GM19372 (cell line): ENCODE measurements at regions not wholly inside any gene's neighbourhood (a gene's known extent, or its start where the extent isn't known, plus 50 kb on each side); places are given as distances from the start of the nearest gene placed in this dataset.

Experiments used
- ATAC-seq: cut with Tn5 transposase; IDR thresholded peaks from one replicate; pipeline ENCODE4 v1.9.1; 2021; ENCODE audit warnings: mild to moderate bottlenecking, low read depth, moderate library complexity; ENCODE audit not compliant: unreplicated experiment

GRCh38 chr9:26205261-26205660, 527.0 kb upstream of the TUSC1 start:
- ATAC-seq, result no peak

DNA sequence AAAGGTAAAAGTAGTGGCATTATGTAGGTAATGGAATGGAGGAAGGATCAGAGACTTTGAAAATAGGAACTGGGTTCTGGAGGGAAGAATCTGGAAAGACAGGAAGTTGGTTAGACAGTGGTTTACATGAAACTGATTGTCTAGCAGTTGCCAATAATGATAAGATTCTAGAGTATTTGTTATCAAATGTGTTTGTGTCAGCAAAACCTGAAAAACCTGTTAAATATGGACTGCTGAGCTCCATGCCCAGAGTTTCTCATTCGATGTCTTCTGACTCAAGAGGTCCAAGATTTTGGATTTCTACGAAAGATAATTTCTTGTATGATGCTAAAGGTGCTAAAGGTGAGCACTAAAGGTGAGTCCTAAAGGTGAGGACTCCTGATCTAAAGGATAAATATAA, 515.0 kb upstream of the TUSC1 start:
- no peak for ATAC-seq

DNA sequence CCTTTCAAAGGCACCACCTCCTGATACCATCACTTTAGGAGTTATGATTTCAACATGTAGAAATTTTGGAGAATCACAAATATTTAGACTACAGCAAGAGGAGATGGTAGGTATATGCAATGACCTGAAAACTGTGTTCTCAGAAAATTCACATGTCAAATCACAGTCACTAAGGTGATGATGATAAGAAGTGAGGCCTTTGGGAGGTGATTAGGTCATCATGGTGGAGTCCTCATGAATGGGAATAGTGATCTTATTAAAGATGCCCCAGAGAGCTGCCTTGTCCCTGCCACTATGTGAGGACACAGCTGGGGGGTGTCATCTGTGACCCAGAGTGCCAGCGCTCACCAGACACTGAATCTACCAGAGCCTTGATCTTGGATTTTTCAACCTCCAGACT, 513.5 kb upstream of the TUSC1 start:
- no peak for ATAC-seq

GRCh38 chr9:26181836-26182235, 503.6 kb upstream of the TUSC1 start:
- ATAC-seq, result no peak

DNA sequence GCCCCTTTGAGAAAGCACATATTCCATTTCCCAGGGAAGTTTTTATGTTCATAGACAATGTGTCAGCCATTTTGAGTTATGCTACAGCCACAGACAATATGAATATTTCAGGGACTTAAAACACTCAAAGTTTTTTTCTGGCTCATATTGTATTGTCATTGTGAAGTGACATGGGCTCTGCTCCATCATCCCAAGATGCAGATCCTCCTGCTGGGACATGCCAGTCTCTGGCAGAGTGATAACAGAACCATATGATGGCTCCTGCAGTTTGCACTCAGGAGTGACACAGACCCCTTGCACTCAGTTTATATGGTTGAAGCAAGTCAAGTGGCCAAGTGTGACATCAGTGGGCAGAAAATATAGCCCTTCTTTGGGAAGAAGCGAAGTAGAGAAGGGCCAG, 498.4 kb upstream of the TUSC1 start:
- ATAC-seq, result no peak

DNA sequence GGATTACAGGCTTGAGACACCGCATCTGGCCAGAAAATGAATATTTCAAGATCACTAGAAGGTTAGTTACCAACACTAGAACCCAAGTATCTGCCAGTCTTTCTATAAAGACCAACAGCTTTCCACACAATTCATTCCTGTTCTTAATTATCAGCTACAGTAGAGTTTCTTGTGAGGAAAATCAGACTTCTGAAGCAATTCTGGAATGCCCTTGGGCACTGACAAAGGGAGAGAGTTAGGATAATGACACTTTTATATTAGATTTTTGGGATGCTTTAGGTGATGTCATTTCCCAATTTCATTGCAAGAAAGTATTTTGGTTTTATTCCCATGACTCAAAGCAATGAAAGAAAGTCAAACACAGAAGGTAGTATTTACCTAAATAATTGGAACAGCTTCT, 497.0 kb upstream of the TUSC1 start:
- no peak for ATAC-seq

DNA sequence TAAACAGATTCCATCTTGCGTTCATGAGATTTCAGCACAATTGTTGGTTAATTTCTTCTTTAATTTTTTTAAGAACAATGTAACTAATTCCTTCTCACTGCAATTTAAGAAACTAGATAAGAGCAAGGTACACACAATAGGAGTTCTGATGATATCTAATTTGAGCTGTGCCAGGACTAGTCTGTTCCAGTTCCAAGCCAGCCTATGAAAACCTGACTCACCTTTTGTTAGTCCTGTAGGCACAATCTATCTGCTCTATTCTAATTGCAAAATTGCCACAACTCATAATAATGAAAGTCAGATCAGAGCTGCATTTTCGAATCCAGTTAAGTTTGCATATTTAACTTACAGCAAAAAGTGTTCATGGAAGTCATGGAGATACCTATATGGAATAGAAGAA, 494.1 kb upstream of the TUSC1 start:
- ATAC-seq, result no peak

DNA sequence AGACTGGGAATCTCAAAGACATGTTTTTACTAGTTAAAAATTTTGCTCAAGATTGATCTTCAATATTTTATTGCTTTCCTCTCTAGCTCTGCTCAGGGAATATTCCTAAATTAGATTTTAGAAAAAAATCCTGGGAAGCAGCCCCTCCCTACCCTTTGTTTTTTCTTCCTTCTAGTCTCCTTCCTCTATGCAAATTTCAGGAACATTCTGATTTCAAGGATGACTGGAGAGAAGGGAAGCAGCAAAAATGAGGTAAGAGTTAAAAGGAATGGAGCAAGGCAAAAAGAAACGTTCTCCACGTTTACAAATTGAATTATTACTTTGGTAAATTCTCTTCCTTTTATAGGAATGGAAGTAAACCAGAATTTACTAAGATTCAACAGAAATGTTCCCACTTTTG, 493.4 kb upstream of the TUSC1 start:
- no peak for ATAC-seq

DNA sequence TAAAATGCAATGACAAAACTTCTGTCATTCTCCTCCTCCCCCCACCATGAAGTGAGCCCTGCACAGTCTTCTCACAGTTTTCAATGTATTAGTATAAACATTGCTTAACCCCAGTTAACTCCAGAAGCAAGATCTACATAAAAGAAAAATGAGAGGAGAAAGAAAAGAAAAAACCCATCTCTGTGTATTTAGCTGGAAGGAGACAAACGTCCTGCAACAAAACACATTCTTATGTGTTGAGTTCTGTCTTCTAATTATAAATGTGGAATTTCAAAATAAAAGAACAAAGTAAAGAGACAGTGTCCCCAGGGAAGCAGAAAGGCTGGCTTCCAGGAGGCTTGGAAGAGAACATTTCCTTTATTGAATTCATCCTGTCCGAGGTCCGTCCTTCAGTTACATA, 491.9 kb upstream of the TUSC1 start:
- no peak for ATAC-seq

DNA sequence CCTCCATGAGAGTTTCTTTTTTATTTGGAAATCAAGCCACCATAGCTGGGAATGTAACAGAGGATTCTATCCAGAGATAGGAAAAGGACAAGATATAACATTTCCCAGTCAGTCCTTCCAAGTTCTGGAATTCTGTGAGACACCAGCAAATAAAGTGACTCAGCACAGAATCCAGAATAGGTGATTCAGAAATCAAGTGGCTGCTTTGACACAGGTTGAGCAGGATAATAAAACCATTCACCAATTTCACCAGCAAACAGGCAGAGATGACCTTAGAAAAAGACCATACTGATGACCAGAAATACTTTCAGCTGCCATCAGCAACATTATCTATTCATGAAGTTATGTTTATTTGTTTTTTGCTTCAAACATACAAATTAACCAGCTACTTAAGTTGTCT, 491.5 kb upstream of the TUSC1 start:
- no peak for ATAC-seq

DNA sequence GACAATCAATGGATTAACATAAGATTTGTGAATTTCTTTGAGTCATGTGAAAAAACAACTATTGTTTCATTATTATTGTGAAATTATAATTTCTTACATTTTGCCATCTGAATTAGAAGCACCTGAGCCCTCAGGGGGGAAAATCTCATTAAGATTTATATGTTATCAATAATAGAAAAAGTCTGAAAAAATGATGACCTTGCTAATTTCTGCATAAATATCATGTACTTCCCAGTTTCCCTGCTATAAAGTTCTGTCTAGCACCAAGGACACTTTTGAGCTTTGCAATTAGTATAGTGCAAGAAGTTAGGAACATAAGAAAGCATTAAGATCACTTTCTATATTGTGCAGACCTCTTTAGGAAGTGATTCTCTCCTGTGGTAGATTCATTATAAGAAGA, 488.3 kb upstream of the TUSC1 start:
- no peak for ATAC-seq

DNA sequence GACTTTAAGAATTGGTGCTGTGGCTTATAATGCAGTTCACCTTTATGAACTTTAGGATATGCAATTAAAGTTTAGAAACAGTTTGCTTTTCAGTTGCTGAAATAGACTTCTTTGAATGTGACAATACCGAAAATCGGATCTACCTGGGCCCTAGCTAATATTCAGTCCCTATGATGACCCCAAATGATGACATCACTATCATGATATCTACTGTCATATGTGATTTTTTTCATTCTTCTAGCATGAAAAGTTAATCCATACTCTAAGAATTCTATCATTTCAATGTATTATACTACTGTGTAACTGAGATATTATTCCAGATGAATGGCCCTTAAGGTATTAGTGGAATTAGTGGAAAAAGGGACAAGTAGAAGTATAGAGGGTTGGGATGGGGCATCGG, 487.2 kb upstream of the TUSC1 start:
- no peak for ATAC-seq

GRCh38 chr9:26163931-26164330, 485.7 kb upstream of the TUSC1 start:
- ATAC-seq, result no peak

DNA sequence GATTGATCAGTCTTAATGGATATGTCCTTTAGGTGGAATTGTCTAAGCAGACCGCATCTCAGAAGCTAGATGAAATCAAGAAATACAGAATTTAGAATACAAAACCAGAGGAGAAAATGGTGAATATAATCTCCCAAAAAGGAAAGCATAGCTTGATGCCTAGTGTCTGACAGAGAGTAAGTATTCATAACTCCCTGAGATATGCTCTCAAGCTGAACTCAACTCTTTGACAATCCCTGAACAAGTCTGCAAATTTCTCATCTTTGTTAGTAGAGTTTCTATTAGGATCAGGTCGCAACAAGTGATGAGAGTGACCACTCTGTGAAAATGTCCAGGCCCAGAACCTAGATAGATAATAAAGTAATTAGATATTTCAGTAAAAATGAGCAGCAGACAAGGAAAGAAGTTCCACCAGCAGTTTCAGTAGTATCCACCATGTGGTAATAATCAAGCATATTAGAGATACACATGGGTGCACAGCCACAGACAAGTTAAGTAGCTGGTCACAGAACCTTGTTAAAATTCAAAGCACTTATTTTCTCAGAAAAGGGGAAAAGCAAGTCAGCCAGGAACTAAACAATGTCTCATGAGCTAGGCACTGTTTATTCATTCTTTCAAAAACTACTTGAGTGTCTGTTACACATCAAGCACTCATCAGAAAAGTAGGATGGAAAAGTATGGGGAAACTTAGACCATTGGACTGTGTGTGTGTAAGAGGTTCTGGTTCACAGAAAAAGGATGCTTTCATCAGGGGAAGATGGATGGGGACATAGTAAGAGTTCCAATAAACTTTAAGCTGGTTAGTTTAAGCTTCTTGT, 481.5 kb upstream of the TUSC1 start:
- ATAC-seq, result no peak

GRCh38 chr9:26158631-26159150, 480.4 kb upstream of the TUSC1 start:
- ATAC-seq, result no peak

GRCh38 chr9:26157411-26157810, 479.2 kb upstream of the TUSC1 start:
- no peak for ATAC-seq

DNA sequence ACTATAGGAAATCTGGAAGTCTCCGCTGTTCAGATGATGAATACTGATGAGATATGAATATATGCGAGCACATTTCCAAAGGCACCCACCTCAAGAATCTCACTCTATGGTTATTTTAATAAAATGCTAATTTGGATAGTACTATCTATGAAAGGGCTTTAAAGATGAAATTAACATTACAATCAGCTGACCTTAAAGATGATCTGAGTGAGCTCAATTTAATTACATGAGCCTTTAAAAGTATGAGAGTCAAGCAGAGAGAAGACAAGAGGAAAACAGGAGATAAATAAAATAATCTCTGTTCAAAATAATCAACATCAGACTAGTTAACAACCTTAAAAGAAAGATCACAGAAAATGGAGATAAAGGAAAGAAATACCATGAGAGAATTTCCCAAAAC, 474.1 kb upstream of the TUSC1 start:
- no peak for ATAC-seq

GRCh38 chr9:26148128-26148527, 469.9 kb upstream of the TUSC1 start:
- no peak for ATAC-seq

- no peak for ATAC-seq
Measured at GRCh38 chr9:26145938-26146337, 467.7 kb upstream of the TUSC1 start.

DNA sequence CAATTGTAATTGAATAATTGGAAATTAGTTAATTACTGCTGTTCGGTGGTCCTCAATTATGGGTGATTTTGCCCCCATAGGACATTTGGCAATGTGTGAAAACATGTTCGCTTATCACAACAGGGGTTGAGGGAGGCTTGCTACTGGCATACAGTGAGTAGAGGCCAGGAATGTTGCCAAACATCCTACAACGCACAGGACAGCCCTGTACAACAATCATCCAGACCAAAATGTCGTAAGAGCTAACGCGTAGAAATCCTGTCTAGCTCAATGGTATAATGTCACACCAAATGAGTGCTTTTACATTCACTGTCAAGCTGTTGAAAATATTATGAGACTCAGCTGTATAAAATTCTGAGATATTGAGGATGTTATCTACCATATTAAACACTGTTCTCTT, 464.4 kb upstream of the TUSC1 start:
- no peak for ATAC-seq

GRCh38 chr9:26142201-26142600, 464.0 kb upstream of the TUSC1 start:
- ATAC-seq, result no peak

DNA sequence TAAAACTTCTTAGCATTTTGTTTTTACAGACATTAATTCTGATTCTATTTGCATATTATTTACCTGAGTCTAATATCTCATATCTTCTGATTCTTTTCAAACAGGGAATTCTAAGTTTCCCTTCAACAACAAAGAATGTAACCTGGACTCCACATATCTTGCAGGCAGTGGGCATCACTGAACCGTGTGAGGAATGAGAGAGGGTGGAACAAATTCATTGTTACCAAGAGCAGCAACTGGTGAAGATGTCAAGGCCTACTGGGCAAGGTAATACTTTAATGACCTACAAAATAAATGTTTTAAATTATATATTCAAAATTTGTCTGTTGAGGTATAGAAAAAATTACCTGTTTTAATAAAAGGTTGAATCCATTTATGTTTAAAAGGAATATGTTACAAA, 455.3 kb upstream of the TUSC1 start:
- ATAC-seq, result no peak
